Loucy (cell line): ENCODE measurements at regions not wholly inside any gene's neighbourhood (a gene's known extent, or its start where the extent isn't known, plus 50 kb on each side); places are given as distances from the start of the nearest gene placed in this dataset.

Experiments
- H2AFZ ChIP-seq: fragments of 200-600 bp; sonication (generic); 2 replicates; pipeline ENCODE4 v1.6.0; 2016; ENCODE audit warnings: antibody characterized with exemption, mild to moderate bottlenecking, low read length, moderate library complexity
- H3F3A ChIP-seq: fragments of 200-600 bp; 2 replicates; pipeline ENCODE4 v1.6.0; 2016; ENCODE audit warnings: antibody characterized with exemption, low read depth, mild to moderate bottlenecking
- H3K27me3 ChIP-seq: fragments of 200-600 bp; sonication (generic); 2 replicates; pipeline ENCODE4 v1.6.1; 2014; ENCODE audit warnings: low read length, mild to moderate bottlenecking; ENCODE audit not compliant: insufficient read depth, poor library complexity, severe bottlenecking
- H3K36me3 ChIP-seq: fragments of 200-600 bp; sonication (generic); 2 replicates; pipeline ENCODE4 v1.6.1; 2016; ENCODE audit warnings: low read length; ENCODE audit not compliant: insufficient read depth
- H3K4me1 ChIP-seq: fragments of 200-600 bp; sonication (generic); 2 replicates; pipeline ENCODE4 v1.5.1; 2014; ENCODE audit warnings: low read length, mild to moderate bottlenecking; ENCODE audit not compliant: insufficient read depth, poor library complexity, severe bottlenecking
- H3K4me2 ChIP-seq: fragments of 200-600 bp; sonication (generic); 2 replicates; pipeline ENCODE4 v1.6.0; 2014; ENCODE audit warnings: antibody characterized with exemption, low read length, low read depth, mild to moderate bottlenecking; ENCODE audit not compliant: poor library complexity, severe bottlenecking
- H3K4me3 ChIP-seq: fragments of 200-600 bp; sonication (generic); 2 replicates; pipeline ENCODE4 v1.5.1; 2014; ENCODE audit warnings: low read length, mild to moderate bottlenecking, mixed read lengths; ENCODE audit not compliant: poor library complexity, severe bottlenecking
- H3K79me2 ChIP-seq: fragments of 200-600 bp; sonication (generic); 2 replicates; pipeline ENCODE4 v1.6.1; 2014; ENCODE audit warnings: low read length; ENCODE audit not compliant: insufficient read depth
- H3K9ac ChIP-seq: fragments of 200-600 bp; sonication (generic); 2 replicates; pipeline ENCODE4 v1.6.0; 2014; ENCODE audit warnings: mild to moderate bottlenecking, low read depth, low read length, moderate library complexity; ENCODE audit not compliant: poor library complexity, severe bottlenecking
- H3K9me2 ChIP-seq: fragments of 200-600 bp; sonication (generic); replicated peaks from 2 replicates; pipeline ENCODE4 v1.6.1; 2016; ENCODE audit warnings: low read depth, low read length, mixed read lengths
- H3K9me3 ChIP-seq: fragments of 200-600 bp; sonication (generic); 2 replicates; pipeline ENCODE4 v1.6.1; 2014; ENCODE audit warnings: mild to moderate bottlenecking, antibody characterized with exemption, low read length, low read depth; ENCODE audit not compliant: insufficient read depth
- H4K20me1 ChIP-seq: fragments of 200-600 bp; sonication (generic); 2 replicates; pipeline ENCODE4 v1.6.0; 2014; ENCODE audit warnings: antibody characterized with exemption, low read length, mild to moderate bottlenecking; ENCODE audit not compliant: insufficient read depth, poor library complexity, severe bottlenecking
- EZH2phosphoT487 ChIP-seq: fragments of 200-600 bp; IDR thresholded peaks from 2 replicates; pipeline ENCODE4 v1.6.1; 2018; ENCODE audit warnings: antibody characterized with exemption, mild to moderate bottlenecking, moderate library complexity, borderline replicate concordance
- TF ChIP-seq, protein P1 (sequence below): fragments of 200-600 bp; sonication (generic); conservative IDR thresholded peaks from 2 replicates; pipeline ENCODE4 v1.5.1; 2014; ENCODE audit warnings: mild to moderate bottlenecking, antibody characterized with exemption, low read length

GRCh38 chr4:130468340-130468739, 1372.4 kb downstream of the C4orf33 start:
- H3K4me1 ChIP-seq, result no peaks in the 10 kb centered on the region
- H3K36me3 ChIP-seq, result no peaks in the 10 kb centered on the region
- no peak for TF ChIP-seq EZH2phosphoT487
- TF ChIP-seq, protein P1, sequence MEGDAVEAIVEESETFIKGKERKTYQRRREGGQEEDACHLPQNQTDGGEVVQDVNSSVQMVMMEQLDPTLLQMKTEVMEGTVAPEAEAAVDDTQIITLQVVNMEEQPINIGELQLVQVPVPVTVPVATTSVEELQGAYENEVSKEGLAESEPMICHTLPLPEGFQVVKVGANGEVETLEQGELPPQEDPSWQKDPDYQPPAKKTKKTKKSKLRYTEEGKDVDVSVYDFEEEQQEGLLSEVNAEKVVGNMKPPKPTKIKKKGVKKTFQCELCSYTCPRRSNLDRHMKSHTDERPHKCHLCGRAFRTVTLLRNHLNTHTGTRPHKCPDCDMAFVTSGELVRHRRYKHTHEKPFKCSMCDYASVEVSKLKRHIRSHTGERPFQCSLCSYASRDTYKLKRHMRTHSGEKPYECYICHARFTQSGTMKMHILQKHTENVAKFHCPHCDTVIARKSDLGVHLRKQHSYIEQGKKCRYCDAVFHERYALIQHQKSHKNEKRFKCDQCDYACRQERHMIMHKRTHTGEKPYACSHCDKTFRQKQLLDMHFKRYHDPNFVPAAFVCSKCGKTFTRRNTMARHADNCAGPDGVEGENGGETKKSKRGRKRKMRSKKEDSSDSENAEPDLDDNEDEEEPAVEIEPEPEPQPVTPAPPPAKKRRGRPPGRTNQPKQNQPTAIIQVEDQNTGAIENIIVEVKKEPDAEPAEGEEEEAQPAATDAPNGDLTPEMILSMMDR, result no peak
- no peaks in the 10 kb centered on the region for H4K20me1 ChIP-seq
- H3K9ac ChIP-seq, result no peak overlapping the region
- no peaks in the 10 kb centered on the region for H3K9me2 ChIP-seq
- no peaks in the 10 kb centered on the region for H3K79me2 ChIP-seq
- H3K27me3 ChIP-seq, result no peaks in the 10 kb centered on the region
- no peak overlapping the region for H3K4me2 ChIP-seq
- H3K9me3 ChIP-seq, result no peaks in the 10 kb centered on the region
- no peaks in the 10 kb centered on the region for H3F3A ChIP-seq
- H2AFZ ChIP-seq, result no peak overlapping the region
- H3K4me3 ChIP-seq, result no peak overlapping the region

DNA sequence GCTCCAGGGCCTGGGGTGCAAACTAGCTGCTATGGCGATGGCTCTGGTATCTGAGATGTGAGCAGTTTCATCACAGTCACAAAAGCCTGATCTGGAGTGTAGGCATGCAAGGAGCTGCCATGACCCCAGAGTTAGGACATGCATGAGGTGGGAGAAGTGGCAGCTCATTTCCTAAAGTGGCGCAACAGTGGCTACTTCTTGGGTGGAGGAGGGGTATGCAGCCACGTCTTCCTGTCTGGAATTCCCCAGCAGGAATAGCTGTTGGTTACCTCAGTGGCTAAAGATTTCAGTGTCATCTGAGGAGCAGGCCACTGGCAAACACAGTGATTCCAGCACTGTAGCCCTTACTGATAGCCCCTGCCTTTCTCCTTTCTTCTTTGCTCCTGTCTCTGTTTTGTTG, 1382.5 kb downstream of the C4orf33 start:
- no peak overlapping the region for H2AFZ ChIP-seq
- no peaks in the 10 kb centered on the region for H3F3A ChIP-seq
- H3K4me1 ChIP-seq, result no peaks in the 10 kb centered on the region
- no peak overlapping the region for H3K4me2 ChIP-seq
- no peaks in the 10 kb centered on the region for H4K20me1 ChIP-seq
- no peaks in the 10 kb centered on the region for H3K36me3 ChIP-seq
- no peak for TF ChIP-seq EZH2phosphoT487
- TF ChIP-seq, protein P1, result no peak
- no peak overlapping the region for H3K9ac ChIP-seq
- no peaks in the 10 kb centered on the region for H3K79me2 ChIP-seq
- H3K9me2 ChIP-seq, result no peaks in the 10 kb centered on the region
- H3K4me3 ChIP-seq, result no peak overlapping the region
- no peaks in the 10 kb centered on the region for H3K27me3 ChIP-seq
- no peaks in the 10 kb centered on the region for H3K9me3 ChIP-seq

- Histone ChIP-seq H4K20me1 (no peaks in the 10 kb centered on the region), H3K9me3 (no peaks in the 10 kb centered on the region), H3K36me3 (no peaks in the 10 kb centered on the region), H3K27me3 (no peaks in the 10 kb centered on the region), H2AFZ (no peak overlapping the region), H3K79me2 (no peaks in the 10 kb centered on the region), H3K4me3 (no peak overlapping the region), H3K4me1 (no peaks in the 10 kb centered on the region), H3K9me2 (no peaks in the 10 kb centered on the region), H3K4me2 (no peak overlapping the region), H3K9ac (no peak overlapping the region), H3F3A (no peaks in the 10 kb centered on the region)
- TF ChIP-seq EZH2phosphoT487, result no peak
These were observed 1383.1 kb downstream of the C4orf33 start for GRCh38 chr4:130479020-130479419.

- Histone ChIP-seq H3K9me2 (no peaks in the 10 kb centered on the region), H3K79me2 (no peaks in the 10 kb centered on the region), H4K20me1 (no peaks in the 10 kb centered on the region), H3K9me3 (no peaks in the 10 kb centered on the region), H3K27me3 (no peaks in the 10 kb centered on the region), H3F3A (no peaks in the 10 kb centered on the region), H3K36me3 (no peaks in the 10 kb centered on the region), H2AFZ (no peak overlapping the region), H3K4me3 (no peak overlapping the region), H3K4me1 (no peaks in the 10 kb centered on the region), H3K9ac (no peak overlapping the region), H3K4me2 (no peak overlapping the region)
- TF ChIP-seq, protein P1, result no peak
- TF ChIP-seq EZH2phosphoT487, result no peak
These were observed 1383.7 kb downstream of the C4orf33 start for GRCh38 chr4:130479674-130480073.
